Tibial artery (tissue), 4 donors: ENCODE measurements at regions not wholly inside any gene's neighbourhood (a gene's known extent, or its start where the extent isn't known, plus 50 kb on each side); places are given as distances from the start of the nearest gene placed in this dataset.

Experiments used
- DNase-seq, 2 donors: peaks; one replicate each; pipeline ENCODE4 v3.0.0-alpha.2; 2019
- H3K27ac ChIP-seq, 2 donors: fragments of 200-600 bp; sonication (generic) in 1 of 2; 1 replicate in 1 of 2; 2 replicates in 1 of 2; pipeline ENCODE4 v1.5.1; 2018 to 2019; ENCODE audit warnings: mild to moderate bottlenecking in 1 of 2
- H3K27me3 ChIP-seq, 2 donors: fragments of 200-600 bp; sonication (generic) in 1 of 2; one replicate each; pipeline versions ENCODE4 v1.5.1 to v1.6.0; 2016 to 2019
- H3K36me3 ChIP-seq, 3 donors: fragments of 200-600 bp; sonication (generic) in 2 of 3; one replicate each; pipeline ENCODE4 v1.5.1; 2016 to 2019; ENCODE audit warnings: mild to moderate bottlenecking in 2 of 3
- H3K4me1 ChIP-seq, 4 donors: fragments of 200-600 bp; sonication (generic) in 2 of 4; 1 replicate in 3 of 4; 2 replicates in 1 of 4; pipeline ENCODE4 v1.5.1; 2016 to 2019
- H3K4me3 ChIP-seq, 2 donors: fragments of 200-600 bp; sonication (generic) in 1 of 2; 1 replicate in 1 of 2; 2 replicates in 1 of 2; pipeline ENCODE4 v1.5.1; 2018 to 2019; ENCODE audit warnings: mild to moderate bottlenecking in 2 of 2
- H3K9me3 ChIP-seq, 3 donors: fragments of 200-600 bp; sonication (generic) in 1 of 3; one replicate each; pipeline ENCODE4 v1.5.1; 2016 to 2019
- CTCF ChIP-seq, 2 experiments: fragments of 200-600 bp in 1 of 2; fragments of 450-650 bp in 1 of 2; IDR thresholded peaks; one replicate each; pipeline ENCODE4 v1.5.1; 2017 to 2019; ENCODE audit warnings: antibody characterized with exemption in 2 of 2, mild to moderate bottlenecking in 1 of 2, moderate library complexity in 1 of 2
- intact Hi-C: fragments of 100-400 bp; cut with DNase I; formaldehyde crosslinking; loops from one replicate; pipeline ENCODE4 v1.15.0; 2023; ENCODE audit warnings: low total_unique reads

- Histone ChIP-seq H3K4me3 (no peak overlapping the region), H3K4me1 (peaks cover 0 to 8% (median 3%) of the 10 kb centered on the region in 4 donors), H3K27me3 (no peaks in the 10 kb centered on the region), H3K36me3 (no peaks in the 10 kb centered on the region), H3K9me3 (no peaks in the 10 kb centered on the region), H3K27ac (no peak overlapping the region)
- TF ChIP-seq CTCF (IDR thresholded peaks at IDR 0.05), result no peak
- intact Hi-C loops, result no loop called here
- no peak for DNase-seq
Observed at GRCh38 chr21:16563795-16564194, 834.0 kb downstream of the USP25 start.

GRCh38 chr21:16568244-16568643, 838.5 kb downstream of the USP25 start:
- H3K27me3 ChIP-seq, result no peaks in the 10 kb centered on the region
- no peaks in the 10 kb centered on the region for H3K9me3 ChIP-seq
- peaks cover 0 to 18% (median 3%) of the 10 kb centered on the region in 4 donors for H3K4me1 ChIP-seq
- no peak for TF ChIP-seq CTCF (IDR thresholded peaks at IDR 0.05)
- H3K27ac ChIP-seq, result no peak overlapping the region
- intact Hi-C loops, result no loop called here
- no peak for DNase-seq
- no peaks in the 10 kb centered on the region for H3K36me3 ChIP-seq
- no peak overlapping the region for H3K4me3 ChIP-seq

GRCh38 chr21:16568661-16569060, 838.9 kb downstream of the USP25 start:
- Histone ChIP-seq H3K36me3 (no peaks in the 10 kb centered on the region), H3K27ac (no peak overlapping the region), H3K4me1 (peaks cover 0 to 19% (median 2%) of the 10 kb centered on the region in 4 donors), H3K4me3 (no peak overlapping the region), H3K27me3 (no peaks in the 10 kb centered on the region), H3K9me3 (no peaks in the 10 kb centered on the region)
- intact Hi-C loops, result no loop called here
- no peak for TF ChIP-seq CTCF (IDR thresholded peaks at IDR 0.05)
- no peak for DNase-seq

- Histone ChIP-seq H3K9me3 (no peaks in the 10 kb centered on the region), H3K36me3 (no peaks in the 10 kb centered on the region), H3K4me1 (peaks cover 0 to 14% (median 0%) of the 10 kb centered on the region in 4 donors), H3K27me3 (no peaks in the 10 kb centered on the region), H3K27ac (no peak overlapping the region), H3K4me3 (no peak overlapping the region)
- no peak for DNase-seq
- intact Hi-C loops, result no loop called here
- no peak for TF ChIP-seq CTCF (IDR thresholded peaks at IDR 0.05)
Observed at GRCh38 chr21:16569679-16570078, 839.9 kb downstream of the USP25 start.

- no peaks in the 10 kb centered on the region for H3K36me3 ChIP-seq
Observed at GRCh38 chr21:16570171-16570570, 840.4 kb downstream of the USP25 start.

More at GRCh38 chr21:16570171-16570570, 840.4 kb downstream of the USP25 start:
- Histone ChIP-seq H3K4me3 (no peak overlapping the region), H3K27ac (no peak overlapping the region), H3K9me3 (no peaks in the 10 kb centered on the region), H3K4me1 (peaks cover 0 to 14% (median 0%) of the 10 kb centered on the region in 4 donors), H3K27me3 (no peaks in the 10 kb centered on the region)
- TF ChIP-seq CTCF (IDR thresholded peaks at IDR 0.05), result no peak
- intact Hi-C loops, result no loop called here
- DNase-seq, result no peak
